ENCODE measurements at regions not wholly inside any gene's neighbourhood (a gene's known extent, or its start where the extent isn't known, plus 50 kb on each side); places are given as distances from the start of the nearest gene placed in this dataset.

DNA sequence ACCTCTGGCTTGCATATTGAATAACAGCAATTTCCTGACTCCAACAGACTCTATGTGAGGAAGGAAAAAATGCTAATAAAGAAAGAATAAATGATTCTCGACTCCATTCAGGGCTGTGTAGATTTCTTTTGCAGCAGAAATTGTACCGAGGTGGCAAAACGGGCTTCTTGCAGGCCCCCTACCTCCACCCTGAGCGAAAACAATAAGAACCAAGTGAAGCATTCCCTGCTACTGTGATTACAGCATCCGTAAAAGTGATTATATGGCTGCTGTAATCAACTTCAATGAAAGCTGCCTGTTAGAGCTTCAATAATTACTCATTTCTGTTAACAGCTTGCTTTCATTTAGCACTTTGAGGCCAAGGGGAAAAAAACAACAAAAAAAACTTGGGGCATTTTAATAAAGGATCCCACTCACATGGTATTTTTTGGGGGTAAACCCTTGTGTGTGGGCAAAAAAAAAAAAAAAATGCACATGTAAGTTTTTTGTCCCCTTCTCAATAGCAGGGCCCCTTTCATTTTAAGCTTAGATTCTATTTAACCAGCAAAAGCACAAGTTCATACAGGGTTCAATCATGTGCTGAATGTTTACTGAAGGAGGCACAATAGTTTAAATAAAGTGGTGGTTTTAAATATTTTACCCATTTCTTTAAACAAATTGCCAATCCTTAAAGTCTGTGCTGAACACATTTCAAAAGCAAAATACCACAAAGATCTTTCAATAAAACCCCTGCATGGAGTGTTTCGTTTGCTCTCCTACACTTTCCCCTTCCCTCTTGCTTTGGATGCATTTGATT is 271.6 kb downstream of the LMO4 start:
- 54 to 58% (median 55%) methylated on average over 6 of the region's 6 CpGs for WGBS, 3 donors
- intact Hi-C loops (cut with DNase I) = no loop called here

DNA sequence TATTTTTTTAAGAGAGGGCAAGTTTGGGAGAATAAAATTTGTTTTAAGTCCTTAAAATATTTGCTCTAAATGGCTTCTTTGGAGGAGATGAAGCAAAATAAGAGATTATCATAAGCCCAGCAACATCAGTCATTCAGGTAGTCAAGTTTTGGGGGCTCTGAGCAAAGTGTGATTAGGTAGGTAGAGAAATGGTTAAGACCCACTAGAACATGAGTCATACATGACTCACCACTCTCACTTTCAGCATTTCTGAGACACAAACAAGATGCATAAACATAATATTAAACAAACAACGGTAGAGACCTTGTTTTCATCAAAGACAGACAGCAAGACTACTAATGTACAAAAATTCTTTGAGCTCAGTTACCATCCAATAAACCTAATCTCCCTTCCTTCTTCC is 272.2 kb downstream of the LMO4 start:
- peaks cover 9% of the 10 kb centered on the region for H3K9me3 ChIP-seq
- DNase-seq (no peak), ATAC-seq (no peak)
- no peaks in the 10 kb centered on the region for H3K27me3 ChIP-seq (ENCODE audit: insufficient read depth in 3 of 3, low read length in 2 of 3)
- TF ChIP-seq, protein P1, sequence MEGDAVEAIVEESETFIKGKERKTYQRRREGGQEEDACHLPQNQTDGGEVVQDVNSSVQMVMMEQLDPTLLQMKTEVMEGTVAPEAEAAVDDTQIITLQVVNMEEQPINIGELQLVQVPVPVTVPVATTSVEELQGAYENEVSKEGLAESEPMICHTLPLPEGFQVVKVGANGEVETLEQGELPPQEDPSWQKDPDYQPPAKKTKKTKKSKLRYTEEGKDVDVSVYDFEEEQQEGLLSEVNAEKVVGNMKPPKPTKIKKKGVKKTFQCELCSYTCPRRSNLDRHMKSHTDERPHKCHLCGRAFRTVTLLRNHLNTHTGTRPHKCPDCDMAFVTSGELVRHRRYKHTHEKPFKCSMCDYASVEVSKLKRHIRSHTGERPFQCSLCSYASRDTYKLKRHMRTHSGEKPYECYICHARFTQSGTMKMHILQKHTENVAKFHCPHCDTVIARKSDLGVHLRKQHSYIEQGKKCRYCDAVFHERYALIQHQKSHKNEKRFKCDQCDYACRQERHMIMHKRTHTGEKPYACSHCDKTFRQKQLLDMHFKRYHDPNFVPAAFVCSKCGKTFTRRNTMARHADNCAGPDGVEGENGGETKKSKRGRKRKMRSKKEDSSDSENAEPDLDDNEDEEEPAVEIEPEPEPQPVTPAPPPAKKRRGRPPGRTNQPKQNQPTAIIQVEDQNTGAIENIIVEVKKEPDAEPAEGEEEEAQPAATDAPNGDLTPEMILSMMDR (IDR thresholded peaks at IDR 0.05) = no peak
- H3K4me3 ChIP-seq = no peak overlapping the region
- H3K27ac ChIP-seq = no peak overlapping the region
- no peaks in the 10 kb centered on the region for H3K36me3 ChIP-seq (ENCODE audit: insufficient read depth in 1 of 2, low read depth in 1 of 2)
- intact Hi-C loops (cut with DNase I) = no loop called here
- no peaks in the 10 kb centered on the region for H3K4me1 ChIP-seq
- WGBS, 3 donors = 19 to 41% (median 21%) methylated on average over 1 of the region's 1 CpG

More for the DNA sequence above, 271.6 kb downstream of the LMO4 start:
- Histone ChIP-seq H3K27me3 (ENCODE audit: insufficient read depth in 3 of 3, low read length in 2 of 3) (no peaks in the 10 kb centered on the region), H3K27ac (no peak overlapping the region), H3K4me3 (no peak overlapping the region), H3K4me1 (no peaks in the 10 kb centered on the region), H3K9me3 (peaks cover 3% of the 10 kb centered on the region), H3K36me3 (ENCODE audit: insufficient read depth in 1 of 2, low read depth in 1 of 2) (no peaks in the 10 kb centered on the region)
- DNase-seq (no peak), ATAC-seq (no peak)
- TF ChIP-seq, protein P1 (IDR thresholded peaks at IDR 0.05) = no peak

DNA sequence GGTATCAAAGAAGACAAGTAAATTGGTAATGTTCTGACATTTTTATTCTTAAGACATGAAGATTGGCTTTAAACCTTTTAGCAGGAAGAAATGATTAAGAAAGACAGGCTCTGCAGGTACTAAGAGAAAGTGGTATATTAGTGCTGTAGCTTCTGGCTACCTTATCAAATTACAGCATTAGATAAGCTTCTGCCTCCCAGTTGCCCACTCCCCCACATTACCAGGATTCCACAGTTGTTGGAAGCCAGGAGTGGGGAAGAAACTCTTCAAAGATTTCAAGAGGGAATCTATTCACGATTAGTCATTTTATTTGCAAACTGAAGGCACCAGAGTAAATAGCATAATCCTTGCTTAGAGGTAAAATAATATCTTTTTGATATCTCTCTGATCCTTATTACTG is 274.9 kb downstream of the LMO4 start:
- ATAC-seq = no peak
- intact Hi-C loops (cut with DNase I) = no loop called here
- Histone ChIP-seq H3K9me3 (peaks cover 13% of the 10 kb centered on the region), H3K4me3 (no peak overlapping the region), H3K27ac (no peak overlapping the region), H3K36me3 (ENCODE audit: insufficient read depth in 1 of 2, low read depth in 1 of 2) (no peaks in the 10 kb centered on the region), H3K27me3 (ENCODE audit: insufficient read depth in 3 of 3, low read length in 2 of 3) (no peaks in the 10 kb centered on the region), H3K4me1 (no peaks in the 10 kb centered on the region)
- TF ChIP-seq, protein P1 (IDR thresholded peaks at IDR 0.05) = no peak
- 55 to 66% (median 58%) methylated on average over 1 of the region's 1 CpG for WGBS, 3 donors
- no peak for DNase-seq

DNA sequence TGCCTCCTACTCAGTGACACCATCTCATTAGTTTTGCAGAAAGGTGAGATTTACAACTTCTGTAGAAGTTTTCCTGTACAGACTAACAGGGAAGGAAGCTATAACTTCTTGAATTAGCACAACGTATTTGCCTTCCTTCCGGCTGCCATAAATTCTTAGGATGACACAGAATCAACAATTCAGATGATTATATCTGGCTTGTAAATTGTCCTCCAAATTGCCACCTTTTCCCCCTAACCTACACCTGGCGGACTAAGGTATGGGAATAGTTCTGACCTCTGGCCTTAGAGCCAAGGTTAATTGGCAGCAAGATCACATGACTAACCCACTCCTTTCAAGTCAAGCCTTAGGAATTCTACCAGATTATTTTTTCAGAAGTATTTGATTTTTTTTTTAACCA is 284.3 kb downstream of the LMO4 start:
- TF ChIP-seq, protein P1 (IDR thresholded peaks at IDR 0.05) = no peak
- no peaks in the 10 kb centered on the region for H3K27me3 ChIP-seq (ENCODE audit: insufficient read depth in 3 of 3, low read length in 2 of 3)
- ATAC-seq (no peak), DNase-seq (no peak)
- WGBS, 3 donors = 56 to 60% (median 57%) methylated on average over 3 of the region's 3 CpGs
- H3K4me1 ChIP-seq = no peaks in the 10 kb centered on the region
- no peaks in the 10 kb centered on the region for H3K9me3 ChIP-seq
- intact Hi-C loops (cut with DNase I) = no loop called here
- no peaks in the 10 kb centered on the region for H3K36me3 ChIP-seq (ENCODE audit: insufficient read depth in 1 of 2, low read depth in 1 of 2)
- H3K27ac ChIP-seq = no peak overlapping the region
- H3K4me3 ChIP-seq = no peak overlapping the region

DNA sequence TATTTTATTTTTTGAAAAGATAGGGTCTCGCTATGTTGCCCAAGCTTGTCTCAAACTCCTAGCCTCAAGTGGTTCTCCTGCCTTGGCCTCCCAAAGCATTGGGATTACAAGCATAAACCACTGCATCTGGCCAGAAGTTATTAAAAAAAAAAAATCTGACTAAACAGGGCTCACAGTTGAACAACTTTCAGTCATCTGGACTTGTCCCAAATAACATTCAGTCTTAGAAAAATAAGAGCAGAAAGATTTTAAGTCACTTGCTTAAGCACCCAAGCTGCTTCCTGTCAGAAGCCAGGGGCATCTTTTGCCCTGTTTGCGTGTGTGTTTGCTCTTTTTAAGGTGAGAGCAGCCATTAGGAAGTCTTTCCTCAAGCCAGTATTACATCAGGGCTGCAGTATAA is 286.8 kb downstream of the LMO4 start:
- TF ChIP-seq, protein P1 (IDR thresholded peaks at IDR 0.05) = no peak
- no peaks in the 10 kb centered on the region for H3K4me1 ChIP-seq
- H3K27me3 ChIP-seq (ENCODE audit: insufficient read depth in 3 of 3, low read length in 2 of 3) = no peaks in the 10 kb centered on the region
- DNase-seq = no peak
- H3K9me3 ChIP-seq = no peaks in the 10 kb centered on the region
- no peak overlapping the region for H3K27ac ChIP-seq
- 90 to 94% (median 90%) methylated on average over 2 of the region's 2 CpGs for WGBS, 3 donors
- no peak overlapping the region for H3K4me3 ChIP-seq
- no peak for ATAC-seq
- intact Hi-C loops (cut with DNase I) = no loop called here
- no peaks in the 10 kb centered on the region for H3K36me3 ChIP-seq (ENCODE audit: insufficient read depth in 1 of 2, low read depth in 1 of 2)
